ENCODE measurements at regions not wholly inside any gene's neighbourhood (a gene's known extent, or its start where the extent isn't known, plus 50 kb on each side); places are given as distances from the start of the nearest gene placed in this dataset.

- TF ChIP-seq CTCF (IDR thresholded peaks at IDR 0.05) (no peak), POLR2A (IDR thresholded peaks at IDR 0.05) (no peak)
These were observed 612.1 kb upstream of the NR2F2 start for GRCh38 chr15:95718441-95718840.

Measured in uterus (tissue), 2 donors.